ENCODE measurements at regions not wholly inside any gene's neighbourhood (a gene's known extent, or its start where the extent isn't known, plus 50 kb on each side); places are given as distances from the start of the nearest gene placed in this dataset.
"Not testable (repeated sequence)": the region's sequence is repeated elsewhere in the genome, so short reads cannot be mapped to it uniquely, and the experiment has no call there.

- peaks cover 13% of the 10 kb centered on the region for H3K36me3 Mint-ChIP-seq
- H3K9me3 Mint-ChIP-seq, result peaks cover 32% of the 10 kb centered on the region
- ATAC-seq (no peak), DNase-seq (ENCODE audit: low spot score) (no peak)
- H3K27ac Mint-ChIP-seq, result no peak overlapping the region
- H3K4me1 Mint-ChIP-seq (ENCODE audit: low read depth in 2 of 2), result no peaks in the 10 kb centered on the region
- no peak overlapping the region for H3K4me3 Mint-ChIP-seq
- H3K27me3 Mint-ChIP-seq, result no peaks in the 10 kb centered on the region
Observed at GRCh38 chr3:21017115-21017852, 733.7 kb downstream of the ZNF385D start.

- Mint-ChIP-seq H3K9me3 (peaks cover 34% of the 10 kb centered on the region), H3K36me3 (peaks cover 13% of the 10 kb centered on the region), H3K27ac (no peak overlapping the region), H3K27me3 (no peaks in the 10 kb centered on the region), H3K4me1 (ENCODE audit: low read depth in 2 of 2) (no peaks in the 10 kb centered on the region), H3K4me3 (no peak overlapping the region)
- no peak for DNase-seq (ENCODE audit: low spot score)
- no peak for ATAC-seq
Observed at GRCh38 chr3:21013566-21013965, 737.4 kb downstream of the ZNF385D start.

GRCh38 chr3:20999661-21000060 lies 751.3 kb downstream of the ZNF385D start:
- no peaks in the 10 kb centered on the region for H3K4me1 Mint-ChIP-seq (ENCODE audit: low read depth in 2 of 2)
- no peaks in the 10 kb centered on the region for H3K27me3 Mint-ChIP-seq
- H3K36me3 Mint-ChIP-seq, result peaks cover 7% of the 10 kb centered on the region
- DNase-seq (ENCODE audit: low spot score), result no peak
- H3K9me3 Mint-ChIP-seq, result peaks cover 15% of the 10 kb centered on the region
- ATAC-seq, result no peak
- H3K4me3 Mint-ChIP-seq, result no peak overlapping the region
- no peak overlapping the region for H3K27ac Mint-ChIP-seq

GRCh38 chr3:20997183-20997582 lies 753.8 kb downstream of the ZNF385D start:
- H3K4me3 Mint-ChIP-seq, result no peak overlapping the region
- no peaks in the 10 kb centered on the region for H3K36me3 Mint-ChIP-seq
- ATAC-seq, result no peak

GRCh38 chr3:20990896-20991295 lies 760.1 kb downstream of the ZNF385D start:
- ATAC-seq, result no peak
- Mint-ChIP-seq H3K9me3 (peaks cover 7% of the 10 kb centered on the region), H3K27me3 (no peaks in the 10 kb centered on the region), H3K4me3 (no peak overlapping the region), H3K4me1 (ENCODE audit: low read depth in 2 of 2) (no peaks in the 10 kb centered on the region), H3K27ac (no peak overlapping the region), H3K36me3 (peaks cover 4% of the 10 kb centered on the region)
- no peak for DNase-seq (ENCODE audit: low spot score)

More at GRCh38 chr3:20997183-20997582, 753.8 kb downstream of the ZNF385D start:
- H3K27ac Mint-ChIP-seq, result no peak overlapping the region
- no peak for DNase-seq (ENCODE audit: low spot score)
- H3K9me3 Mint-ChIP-seq, result peaks cover 8% of the 10 kb centered on the region
- H3K27me3 Mint-ChIP-seq, result no peaks in the 10 kb centered on the region
- no peaks in the 10 kb centered on the region for H3K4me1 Mint-ChIP-seq (ENCODE audit: low read depth in 2 of 2)

GRCh38 chr3:20989653-20990052 lies 761.4 kb downstream of the ZNF385D start:
- H3K9me3 Mint-ChIP-seq; H3K27me3 Mint-ChIP-seq; H3K36me3 Mint-ChIP-seq; H3K4me3 Mint-ChIP-seq; DNase-seq (ENCODE audit: low spot score); H3K4me1 Mint-ChIP-seq (ENCODE audit: low read depth in 2 of 2); ATAC-seq; H3K27ac Mint-ChIP-seq: not testable (repeated sequence)

GRCh38 chr3:20984594-20985205 lies 766.3 kb downstream of the ZNF385D start:
- H3K4me3 Mint-ChIP-seq, result no peak overlapping the region
- no peaks in the 10 kb centered on the region for H3K27me3 Mint-ChIP-seq
- peaks cover 12% of the 10 kb centered on the region for H3K9me3 Mint-ChIP-seq
- peaks cover 4% of the 10 kb centered on the region for H3K36me3 Mint-ChIP-seq
- no peaks in the 10 kb centered on the region for H3K4me1 Mint-ChIP-seq (ENCODE audit: low read depth in 2 of 2)
- no peak for DNase-seq (ENCODE audit: low spot score)
- no peak for ATAC-seq
- no peak overlapping the region for H3K27ac Mint-ChIP-seq

GRCh38 chr3:20975188-20975651 lies 775.8 kb downstream of the ZNF385D start:
- Mint-ChIP-seq H3K36me3 (peaks cover 10% of the 10 kb centered on the region), H3K4me1 (ENCODE audit: low read depth in 2 of 2) (no peaks in the 10 kb centered on the region), H3K9me3 (peaks cover 19% of the 10 kb centered on the region), H3K27ac (no peak overlapping the region), H3K27me3 (no peaks in the 10 kb centered on the region), H3K4me3 (no peak overlapping the region)
- DNase-seq (ENCODE audit: low spot score) (no peak), ATAC-seq (no peak)

GRCh38 chr3:20974396-20974795 lies 776.6 kb downstream of the ZNF385D start:
- Mint-ChIP-seq H3K36me3 (peaks cover 18% of the 10 kb centered on the region), H3K4me3 (no peak overlapping the region), H3K27me3 (no peaks in the 10 kb centered on the region), H3K4me1 (ENCODE audit: low read depth in 2 of 2) (no peaks in the 10 kb centered on the region), H3K9me3 (peaks cover 25% of the 10 kb centered on the region), H3K27ac (no peak overlapping the region)
- ATAC-seq (peak in 1 of 2 donors; percentile 43), DNase-seq (ENCODE audit: low spot score) (no peak)

- not testable (repeated sequence) for ATAC-seq; H3K4me3 Mint-ChIP-seq; H3K4me1 Mint-ChIP-seq (ENCODE audit: low read depth in 2 of 2); H3K27me3 Mint-ChIP-seq; DNase-seq (ENCODE audit: low spot score); H3K27ac Mint-ChIP-seq
- peaks cover 38% of the 10 kb centered on the region for H3K9me3 Mint-ChIP-seq
- peaks cover 29% of the 10 kb centered on the region for H3K36me3 Mint-ChIP-seq
Observed at GRCh38 chr3:20970807-20971206, 780.2 kb downstream of the ZNF385D start.

- H3K9me3 Mint-ChIP-seq, result peaks cover 46% of the 10 kb centered on the region
- not testable (repeated sequence) for DNase-seq (ENCODE audit: low spot score); H3K27ac Mint-ChIP-seq; ATAC-seq; H3K27me3 Mint-ChIP-seq; H3K4me3 Mint-ChIP-seq; H3K4me1 Mint-ChIP-seq (ENCODE audit: low read depth in 2 of 2)
- H3K36me3 Mint-ChIP-seq, result peaks cover 29% of the 10 kb centered on the region
Observed at GRCh38 chr3:20967485-20967884, 781.5 kb upstream of the SGO1 start.

GRCh38 chr3:20958161-20958560 lies 772.2 kb upstream of the SGO1 start:
- ATAC-seq (no peak), DNase-seq (ENCODE audit: low spot score) (no peak)
- Mint-ChIP-seq H3K4me1 (ENCODE audit: low read depth in 2 of 2) (no peaks in the 10 kb centered on the region), H3K9me3 (peaks cover 14% of the 10 kb centered on the region), H3K36me3 (peaks cover 6% of the 10 kb centered on the region), H3K27me3 (no peaks in the 10 kb centered on the region), H3K4me3 (no peak overlapping the region), H3K27ac (no peak overlapping the region)

- H3K4me3 Mint-ChIP-seq, result no peak overlapping the region
- H3K27me3 Mint-ChIP-seq, result no peaks in the 10 kb centered on the region
- H3K36me3 Mint-ChIP-seq, result peaks cover 10% of the 10 kb centered on the region
- ATAC-seq (no peak), DNase-seq (ENCODE audit: low spot score) (no peak)
- no peak overlapping the region for H3K27ac Mint-ChIP-seq
- H3K9me3 Mint-ChIP-seq, result peaks cover 28% of the 10 kb centered on the region
- no peaks in the 10 kb centered on the region for H3K4me1 Mint-ChIP-seq (ENCODE audit: low read depth in 2 of 2)
Observed at GRCh38 chr3:20945892-20946291, 759.9 kb upstream of the SGO1 start.

GRCh38 chr3:20935791-20936190 lies 749.8 kb upstream of the SGO1 start:
- Mint-ChIP-seq H3K4me3 (no peak overlapping the region), H3K9me3 (peaks cover 9% of the 10 kb centered on the region), H3K4me1 (ENCODE audit: low read depth in 2 of 2) (no peaks in the 10 kb centered on the region), H3K36me3 (peaks cover 4% of the 10 kb centered on the region), H3K27me3 (no peaks in the 10 kb centered on the region), H3K27ac (no peak overlapping the region)
- ATAC-seq (no peak), DNase-seq (ENCODE audit: low spot score) (no peak)
